ENCODE measurements at regions not wholly inside any gene's neighbourhood (a gene's known extent, or its start where the extent isn't known, plus 50 kb on each side); places are given as distances from the start of the nearest gene placed in this dataset.

GRCh38 chrX:13151828-13152517 lies 107.6 kb upstream of the FAM9C start:
- Histone ChIP-seq H3K79me2 (ENCODE audit: control insufficient read depth, insufficient read depth, low read length) (no peaks in the 10 kb centered on the region), H3K4me2 (replicated peaks; ENCODE audit: low read depth, low read length, poor library complexity, severe bottlenecking) (no peak overlapping the region), H3K9ac (ENCODE audit: low read length) (no peak overlapping the region), H4K20me1 (ENCODE audit: control insufficient read depth, insufficient read depth, low read length, poor library complexity, severe bottlenecking) (no peaks in the 10 kb centered on the region), H3K27me3 (replicated peaks in 1 of 4; ENCODE audit: control extremely low read depth in 1 of 4, control insufficient read depth in 3 of 4, insufficient read depth in 4 of 4, low read length in 3 of 4) (no peaks in the 10 kb centered on the region), H3K9me3 (ENCODE audit: control extremely low read depth in 1 of 3, control insufficient read depth in 2 of 3, insufficient read depth in 1 of 3, low read length in 2 of 3) (peaks cover 0 to 16% (median 2%) of the 10 kb centered on the region in 3 donors), H3K4me1 (ENCODE audit: control insufficient read depth in 2 of 2, insufficient read depth in 2 of 2, low read length in 2 of 2) (no peaks in the 10 kb centered on the region), H3K4me3 (ENCODE audit: control extremely low read depth in 1 of 5, extremely low read depth in 1 of 5, insufficient read depth in 1 of 5, low read depth in 2 of 5, low read length in 4 of 5) (no peak overlapping the region), H3K27ac (ENCODE audit: low read length in 2 of 2) (no peak overlapping the region), H2AFZ (ENCODE audit: insufficient read depth, low read depth, low read length, poor library complexity, severe bottlenecking) (no peak overlapping the region), H3K36me3 (replicated peaks in 1 of 2; ENCODE audit: control extremely low read depth in 1 of 2, control insufficient read depth in 1 of 2, extremely low read depth in 1 of 2, insufficient read depth in 2 of 2, low read length in 1 of 2) (no peaks in the 10 kb centered on the region)
- peaks cover 3% of the 10 kb centered on the region for H3K4me1 Mint-ChIP-seq
- peaks cover 3% of the 10 kb centered on the region for H3K9me3 Mint-ChIP-seq (ENCODE audit: insufficient read depth)
- no peak for ATAC-seq (ENCODE audit: low read depth)
- no peak for TF ChIP-seq CTCF (IDR thresholded peaks at IDR 0.05)
- no peak for TF ChIP-seq EZH2 (IDR thresholded peaks at IDR 0.05; ENCODE audit: borderline replicate concordance, insufficient read depth, low read depth, low read length, poor library complexity, severe bottlenecking)
- ChIA-PET POLR2A (no interaction called here), CTCF (no interaction called here)
- intact Hi-C loops (cut with micrococcal nuclease) = no loop called here
- H3K27me3 Mint-ChIP-seq = no peaks in the 10 kb centered on the region
- H3K4me3 Mint-ChIP-seq = no peak overlapping the region
- WGBS (ENCODE audit: insufficient coverage) = no CpG with 5 or more reads among the region's 8 CpGs
- H3K27ac Mint-ChIP-seq = no peak overlapping the region
- DNase-seq = no peak

- Histone ChIP-seq H3K9ac (ENCODE audit: low read length) (no peak overlapping the region), H3K4me2 (replicated peaks; ENCODE audit: low read depth, low read length, poor library complexity, severe bottlenecking) (no peak overlapping the region), H3K4me3 (ENCODE audit: control extremely low read depth in 1 of 5, extremely low read depth in 1 of 5, insufficient read depth in 1 of 5, low read depth in 2 of 5, low read length in 4 of 5) (no peak overlapping the region), H4K20me1 (ENCODE audit: control insufficient read depth, insufficient read depth, low read length, poor library complexity, severe bottlenecking) (no peaks in the 10 kb centered on the region), H2AFZ (ENCODE audit: insufficient read depth, low read depth, low read length, poor library complexity, severe bottlenecking) (no peak overlapping the region), H3K79me2 (ENCODE audit: control insufficient read depth, insufficient read depth, low read length) (no peaks in the 10 kb centered on the region), H3K27me3 (replicated peaks in 1 of 4; ENCODE audit: control extremely low read depth in 1 of 4, control insufficient read depth in 3 of 4, insufficient read depth in 4 of 4, low read length in 3 of 4) (no peaks in the 10 kb centered on the region), H3K4me1 (ENCODE audit: control insufficient read depth in 2 of 2, insufficient read depth in 2 of 2, low read length in 2 of 2) (no peaks in the 10 kb centered on the region), H3K36me3 (replicated peaks in 1 of 2; ENCODE audit: control extremely low read depth in 1 of 2, control insufficient read depth in 1 of 2, extremely low read depth in 1 of 2, insufficient read depth in 2 of 2, low read length in 1 of 2) (no peaks in the 10 kb centered on the region), H3K9me3 (ENCODE audit: control extremely low read depth in 1 of 3, control insufficient read depth in 2 of 3, insufficient read depth in 1 of 3, low read length in 2 of 3) (peaks cover 0 to 21% (median 2%) of the 10 kb centered on the region in 3 donors), H3K27ac (ENCODE audit: low read length in 2 of 2) (no peak overlapping the region)
- Mint-ChIP-seq H3K27ac (no peak overlapping the region), H3K27me3 (no peaks in the 10 kb centered on the region), H3K9me3 (ENCODE audit: insufficient read depth) (peaks cover 3% of the 10 kb centered on the region), H3K4me3 (no peak overlapping the region), H3K4me1 (peaks cover 3% of the 10 kb centered on the region)
- no peak for ATAC-seq (ENCODE audit: low read depth)
- ChIA-PET CTCF (no interaction called here), POLR2A (no interaction called here)
- whole genome bisulfite sequencing (ENCODE audit: insufficient coverage) = 100% methylated on average over 1 of the region's 5 CpGs
- DNase-seq = no peak
- no peak for TF ChIP-seq EZH2 (IDR thresholded peaks at IDR 0.05; ENCODE audit: borderline replicate concordance, insufficient read depth, low read depth, low read length, poor library complexity, severe bottlenecking)
- TF ChIP-seq CTCF (IDR thresholded peaks at IDR 0.05) = no peak
- intact Hi-C loops (cut with micrococcal nuclease) = no loop called here
Observed at GRCh38 chrX:13149702-13150350, 105.4 kb upstream of the FAM9C start.

Measured in B cell (primary cell).